DND-41 (cell line): ENCODE measurements at regions not wholly inside any gene's neighbourhood (a gene's known extent, or its start where the extent isn't known, plus 50 kb on each side); places are given as distances from the start of the nearest gene placed in this dataset.

Experiments
- ATAC-seq: fragments of 200-7000 bp; cut with Tn5 transposase; 3 replicates; pipeline ENCODE4 v1.9.1; 2021; ENCODE audit warnings: low read depth; ENCODE audit not compliant: insufficient read depth
- DNase-seq: peaks from one replicate; pipeline ENCODE4 v3.0.0-alpha.2; 2020
- H2AFZ ChIP-seq: 2 replicates; pipeline ENCODE4 v1.6.0; 2012; ENCODE audit warnings: low read depth, low read length
- H3K27ac ChIP-seq: 2 replicates; pipeline ENCODE4 v1.5.1; 2012; ENCODE audit warnings: low read length, inconsistent platforms
- H3K27me3 ChIP-seq: fragments of 200-600 bp; sonication (generic); 2 replicates; pipeline ENCODE4 v1.6.0; 2012; ENCODE audit warnings: low read length, mild to moderate bottlenecking, inconsistent platforms; ENCODE audit not compliant: insufficient read depth, poor library complexity
- H3K36me3 ChIP-seq: 2 replicates; pipeline ENCODE4 v1.5.1; 2012; ENCODE audit warnings: low read length, inconsistent platforms; ENCODE audit not compliant: insufficient read depth
- H3K4me1 ChIP-seq: 2 replicates; pipeline ENCODE4 v1.5.1; 2012; ENCODE audit warnings: mild to moderate bottlenecking, low read length; ENCODE audit not compliant: insufficient read depth
- H3K4me2 ChIP-seq: 2 replicates; pipeline ENCODE4 v1.6.0; 2012; ENCODE audit warnings: mild to moderate bottlenecking, moderate library complexity, low read length, inconsistent platforms; ENCODE audit not compliant: insufficient read depth
- H3K4me3 ChIP-seq, 2 experiments: fragments of 200-600 bp in 1 of 2; shearing (Covaris generic) in 1 of 2; 2 replicates each; pipeline ENCODE4 v1.5.1; 2012 to 2016; ENCODE audit warnings: inconsistent platforms in 2 of 2, low read length in 2 of 2, mild to moderate bottlenecking in 2 of 2, low read depth in 1 of 2, moderate library complexity in 1 of 2
- H3K79me2 ChIP-seq: 2 replicates; pipeline ENCODE4 v1.6.0; 2012; ENCODE audit warnings: low read length, inconsistent platforms; ENCODE audit not compliant: insufficient read depth
- H3K9ac ChIP-seq: 2 replicates; pipeline ENCODE4 v1.6.0; 2012; ENCODE audit warnings: low read depth, mild to moderate bottlenecking, inconsistent platforms, low read length, moderate library complexity
- H3K9me3 ChIP-seq: 2 replicates; pipeline ENCODE4 v1.5.1; 2012; ENCODE audit warnings: low read length, moderate library complexity, mild to moderate bottlenecking, inconsistent platforms; ENCODE audit not compliant: insufficient read depth, severe bottlenecking
- H4K20me1 ChIP-seq: 2 replicates; pipeline ENCODE4 v1.6.0; 2012; ENCODE audit warnings: low read length; ENCODE audit not compliant: insufficient read depth
- EZH2 ChIP-seq: IDR thresholded peaks from 3 replicates; pipeline ENCODE4 v1.6.1; 2012; ENCODE audit warnings: borderline replicate concordance, low read depth, mild to moderate bottlenecking, moderate library complexity, low read length, inconsistent platforms; ENCODE audit not compliant: severe bottlenecking
- TF ChIP-seq, protein P1 (sequence below): IDR thresholded peaks from 2 replicates; pipeline ENCODE4 v1.5.1; 2012; ENCODE audit warnings: borderline replicate concordance, low read length, moderate library complexity, mild to moderate bottlenecking; ENCODE audit not compliant: poor library complexity, severe bottlenecking; ENCODE audit errors: extremely low read depth

GRCh38 chr12:68532204-68532886 lies 78.4 kb upstream of the RAP1B start:
- Histone ChIP-seq H3K9ac (no peak overlapping the region), H4K20me1 (no peaks in the 10 kb centered on the region), H3K36me3 (no peaks in the 10 kb centered on the region), H2AFZ (no peak overlapping the region), H3K27me3 (no peaks in the 10 kb centered on the region), H3K27ac (no peak overlapping the region), H3K9me3 (no peaks in the 10 kb centered on the region), H3K4me3 (no peak overlapping the region), H3K4me2 (no peak overlapping the region), H3K79me2 (no peaks in the 10 kb centered on the region), H3K4me1 (no peaks in the 10 kb centered on the region)
- TF ChIP-seq EZH2, result no peak
- TF ChIP-seq, protein P1, sequence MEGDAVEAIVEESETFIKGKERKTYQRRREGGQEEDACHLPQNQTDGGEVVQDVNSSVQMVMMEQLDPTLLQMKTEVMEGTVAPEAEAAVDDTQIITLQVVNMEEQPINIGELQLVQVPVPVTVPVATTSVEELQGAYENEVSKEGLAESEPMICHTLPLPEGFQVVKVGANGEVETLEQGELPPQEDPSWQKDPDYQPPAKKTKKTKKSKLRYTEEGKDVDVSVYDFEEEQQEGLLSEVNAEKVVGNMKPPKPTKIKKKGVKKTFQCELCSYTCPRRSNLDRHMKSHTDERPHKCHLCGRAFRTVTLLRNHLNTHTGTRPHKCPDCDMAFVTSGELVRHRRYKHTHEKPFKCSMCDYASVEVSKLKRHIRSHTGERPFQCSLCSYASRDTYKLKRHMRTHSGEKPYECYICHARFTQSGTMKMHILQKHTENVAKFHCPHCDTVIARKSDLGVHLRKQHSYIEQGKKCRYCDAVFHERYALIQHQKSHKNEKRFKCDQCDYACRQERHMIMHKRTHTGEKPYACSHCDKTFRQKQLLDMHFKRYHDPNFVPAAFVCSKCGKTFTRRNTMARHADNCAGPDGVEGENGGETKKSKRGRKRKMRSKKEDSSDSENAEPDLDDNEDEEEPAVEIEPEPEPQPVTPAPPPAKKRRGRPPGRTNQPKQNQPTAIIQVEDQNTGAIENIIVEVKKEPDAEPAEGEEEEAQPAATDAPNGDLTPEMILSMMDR, result no peak
- ATAC-seq, result no peak
- no peak for DNase-seq

DNA sequence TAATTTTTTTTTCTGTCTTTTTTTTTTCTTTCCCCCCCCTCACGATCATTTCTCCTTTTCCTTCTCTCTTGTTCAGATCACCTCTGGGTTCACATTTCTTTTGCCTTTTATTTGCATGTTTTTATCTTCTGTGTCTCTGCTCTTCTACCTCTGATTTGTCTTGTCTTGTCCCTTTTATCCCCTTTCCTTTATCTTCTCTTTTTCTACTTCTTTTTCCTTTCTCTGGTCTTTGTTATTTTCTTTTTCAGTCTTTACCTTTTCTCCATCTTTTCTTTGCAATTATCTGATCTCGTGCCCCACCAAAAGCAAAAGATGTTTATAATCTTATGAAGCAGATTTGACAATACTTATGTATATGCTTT lies 77.8 kb upstream of the RAP1B start:
- H3K27me3 ChIP-seq, result no peaks in the 10 kb centered on the region
- H3K4me2 ChIP-seq, result no peak overlapping the region
- H3K4me1 ChIP-seq, result no peaks in the 10 kb centered on the region
- no peaks in the 10 kb centered on the region for H3K79me2 ChIP-seq
- no peaks in the 10 kb centered on the region for H4K20me1 ChIP-seq
- no peak for TF ChIP-seq EZH2
- TF ChIP-seq, protein P1, result no peak
- H3K9me3 ChIP-seq, result no peaks in the 10 kb centered on the region
- H3K36me3 ChIP-seq, result no peaks in the 10 kb centered on the region
- DNase-seq, result no peak
- H3K9ac ChIP-seq, result no peak overlapping the region
- H3K27ac ChIP-seq, result no peak overlapping the region
- H2AFZ ChIP-seq, result peak overlapping the region; percentile 11; the same call in 1 of the 2 replicates
- ATAC-seq, result no peak
- no peak overlapping the region for H3K4me3 ChIP-seq

DNA sequence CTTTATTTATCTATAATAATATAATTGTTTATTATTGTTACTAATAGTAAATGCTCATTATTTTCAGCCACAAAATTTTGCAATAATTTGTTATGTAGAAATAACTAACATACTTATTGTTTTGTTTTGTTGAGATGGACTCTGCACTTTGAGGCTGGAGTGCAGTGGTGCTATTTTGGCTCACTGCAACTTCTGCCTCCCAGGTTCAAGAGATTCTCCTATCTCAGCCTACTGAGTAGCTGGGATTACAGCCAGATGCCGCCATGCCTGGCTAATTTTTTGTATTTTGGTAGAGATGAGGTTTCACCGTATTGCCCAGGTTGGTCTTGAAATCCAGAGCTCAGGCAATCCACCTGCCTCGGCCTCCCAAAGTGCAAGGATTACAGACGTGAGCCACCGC lies 76.6 kb upstream of the RAP1B start:
- Histone ChIP-seq H3K36me3 (no peaks in the 10 kb centered on the region), H3K27ac (no peak overlapping the region), H3K27me3 (no peaks in the 10 kb centered on the region), H3K4me2 (no peak overlapping the region), H4K20me1 (no peaks in the 10 kb centered on the region), H3K9ac (no peak overlapping the region), H3K4me1 (peaks cover 8% of the 10 kb centered on the region), H3K4me3 (no peak overlapping the region), H3K79me2 (no peaks in the 10 kb centered on the region), H2AFZ (no peak overlapping the region), H3K9me3 (no peaks in the 10 kb centered on the region)
- ATAC-seq, result no peak
- TF ChIP-seq, protein P1, result no peak
- TF ChIP-seq EZH2, result no peak
- DNase-seq, result no peak
